ENCODE measurements at regions not wholly inside any gene's neighbourhood (a gene's known extent, or its start where the extent isn't known, plus 50 kb on each side); places are given as distances from the start of the nearest gene placed in this dataset.

- Mint-ChIP-seq H3K27me3 (peaks cover 12% of the 10 kb centered on the region), H3K4me3 (no peak overlapping the region), H3K4me1 (no peaks in the 10 kb centered on the region), H3K27ac (no peak overlapping the region), H3K36me3 (ENCODE audit: low read depth) (no peaks in the 10 kb centered on the region), H3K9me3 (no peaks in the 10 kb centered on the region)
- POLR2A ChIA-PET, result no interaction called here
- no peak for DNase-seq
- CTCF ChIA-PET, result interaction anchor here (0.9 kb wide), 1 partner anchor 24 kb away, joined by 3 read pairs; no protein-coding TSS in a partner anchor
Observed at GRCh38 chr17:68718465-68718864, 117.3 kb upstream of the FAM20A start.

GRCh38 chr17:68714676-68715075 lies 113.5 kb upstream of the FAM20A start:
- DNase-seq, result no peak
- Mint-ChIP-seq H3K9me3 (no peaks in the 10 kb centered on the region), H3K27me3 (peaks cover 25% of the 10 kb centered on the region), H3K36me3 (ENCODE audit: low read depth) (no peaks in the 10 kb centered on the region), H3K4me1 (no peaks in the 10 kb centered on the region), H3K27ac (no peak overlapping the region), H3K4me3 (no peak overlapping the region)
- ChIA-PET POLR2A (no interaction called here), CTCF (no interaction called here)

GRCh38 chr17:68711858-68712257 lies 110.7 kb upstream of the FAM20A start:
- Mint-ChIP-seq H3K27ac (no peak overlapping the region), H3K4me3 (no peak overlapping the region), H3K27me3 (peaks cover 25% of the 10 kb centered on the region), H3K9me3 (no peaks in the 10 kb centered on the region), H3K4me1 (no peaks in the 10 kb centered on the region), H3K36me3 (ENCODE audit: low read depth) (no peaks in the 10 kb centered on the region)
- POLR2A ChIA-PET, result no interaction called here
- CTCF ChIA-PET, result no interaction called here
- DNase-seq, result no peak

- H3K9me3 Mint-ChIP-seq, result no peaks in the 10 kb centered on the region
- DNase-seq, result no peak
- H3K27ac Mint-ChIP-seq, result no peak overlapping the region
Observed at GRCh38 chr17:68710976-68711375, 109.8 kb upstream of the FAM20A start.

GRCh38 chr17:68710035-68710780 lies 109.0 kb upstream of the FAM20A start:
- Mint-ChIP-seq H3K4me3 (no peak overlapping the region), H3K4me1 (no peaks in the 10 kb centered on the region), H3K9me3 (no peaks in the 10 kb centered on the region), H3K27me3 (peaks cover 15% of the 10 kb centered on the region), H3K27ac (no peak overlapping the region), H3K36me3 (ENCODE audit: low read depth) (no peaks in the 10 kb centered on the region)
- DNase-seq, result no peak
- ChIA-PET POLR2A (interaction anchor here (0.6 kb wide), 1 partner anchor 758 kb away, joined by 3 read pairs; no protein-coding TSS in a partner anchor), CTCF (no interaction called here)

More at GRCh38 chr17:68710976-68711375, 109.8 kb upstream of the FAM20A start:
- peaks cover 17% of the 10 kb centered on the region for H3K27me3 Mint-ChIP-seq
- no peaks in the 10 kb centered on the region for H3K4me1 Mint-ChIP-seq
- POLR2A ChIA-PET, result no interaction called here
- no peak overlapping the region for H3K4me3 Mint-ChIP-seq
- CTCF ChIA-PET, result no interaction called here
- no peaks in the 10 kb centered on the region for H3K36me3 Mint-ChIP-seq (ENCODE audit: low read depth)

- Mint-ChIP-seq H3K4me1 (no peaks in the 10 kb centered on the region), H3K36me3 (ENCODE audit: low read depth) (no peaks in the 10 kb centered on the region), H3K9me3 (no peaks in the 10 kb centered on the region), H3K4me3 (no peak overlapping the region), H3K27ac (no peak overlapping the region), H3K27me3 (peaks cover 15% of the 10 kb centered on the region)
- ChIA-PET CTCF (no interaction called here), POLR2A (no interaction called here)
- DNase-seq, result no peak
Observed at GRCh38 chr17:68709461-68709860, 108.3 kb upstream of the FAM20A start.

GRCh38 chr17:68707031-68707430 lies 105.9 kb upstream of the FAM20A start:
- H3K27me3 Mint-ChIP-seq, result peaks cover 12% of the 10 kb centered on the region
- no peaks in the 10 kb centered on the region for H3K36me3 Mint-ChIP-seq (ENCODE audit: low read depth)
- no peak for DNase-seq
- H3K9me3 Mint-ChIP-seq, result no peaks in the 10 kb centered on the region
- H3K27ac Mint-ChIP-seq, result no peak overlapping the region
- H3K4me1 Mint-ChIP-seq, result no peaks in the 10 kb centered on the region
- CTCF ChIA-PET, result interaction anchor here (1.3 kb wide), 1 partner anchor 9 kb away, joined by 3 read pairs; no protein-coding TSS in a partner anchor
- POLR2A ChIA-PET, result no interaction called here
- no peak overlapping the region for H3K4me3 Mint-ChIP-seq

GRCh38 chr17:68706356-68706920 lies 105.3 kb upstream of the FAM20A start:
- CTCF ChIA-PET, result interaction anchor here (1.3 kb wide), 1 partner anchor 9 kb away, joined by 3 read pairs; no protein-coding TSS in a partner anchor

GRCh38 chr17:68705714-68706076 lies 104.5 kb upstream of the FAM20A start:
- no peak for DNase-seq
- Mint-ChIP-seq H3K4me3 (no peak overlapping the region), H3K4me1 (no peaks in the 10 kb centered on the region), H3K36me3 (ENCODE audit: low read depth) (no peaks in the 10 kb centered on the region), H3K27me3 (peaks cover 2% of the 10 kb centered on the region), H3K27ac (no peak overlapping the region), H3K9me3 (no peaks in the 10 kb centered on the region)
- POLR2A ChIA-PET, result no interaction called here
- CTCF ChIA-PET, result interaction anchor here (1.2 kb wide), 1 partner anchor 10 kb away, joined by 3 read pairs; no protein-coding TSS in a partner anchor

More at GRCh38 chr17:68706356-68706920, 105.3 kb upstream of the FAM20A start:
- POLR2A ChIA-PET, result no interaction called here
- DNase-seq, result no peak
- H3K27me3 Mint-ChIP-seq, result peaks cover 6% of the 10 kb centered on the region
- no peaks in the 10 kb centered on the region for H3K4me1 Mint-ChIP-seq
- no peaks in the 10 kb centered on the region for H3K9me3 Mint-ChIP-seq
- H3K36me3 Mint-ChIP-seq (ENCODE audit: low read depth), result no peaks in the 10 kb centered on the region
- no peak overlapping the region for H3K4me3 Mint-ChIP-seq
- H3K27ac Mint-ChIP-seq, result no peak overlapping the region

GRCh38 chr17:68704871-68705713 lies 103.9 kb upstream of the FAM20A start:
- Mint-ChIP-seq H3K27me3 (peaks cover 2% of the 10 kb centered on the region), H3K36me3 (ENCODE audit: low read depth) (no peaks in the 10 kb centered on the region), H3K4me1 (no peaks in the 10 kb centered on the region), H3K27ac (no peak overlapping the region), H3K4me3 (no peak overlapping the region), H3K9me3 (no peaks in the 10 kb centered on the region)
- CTCF ChIA-PET, result interaction anchor here (1.1 to 1.2 kb wide), 2 partner anchors 10 to 41 kb away, joined by 3 read pairs; no protein-coding TSS in a partner anchor
- POLR2A ChIA-PET, result no interaction called here
- DNase-seq, result no peak

GRCh38 chr17:68701046-68701445 lies 99.9 kb upstream of the FAM20A start:
- no peak overlapping the region for H3K4me3 Mint-ChIP-seq
- POLR2A ChIA-PET, result no interaction called here
- CTCF ChIA-PET, result no interaction called here
- no peaks in the 10 kb centered on the region for H3K36me3 Mint-ChIP-seq (ENCODE audit: low read depth)
- no peak for DNase-seq
- H3K27me3 Mint-ChIP-seq, result peaks cover 1% of the 10 kb centered on the region
- no peak overlapping the region for H3K27ac Mint-ChIP-seq
- H3K4me1 Mint-ChIP-seq, result no peaks in the 10 kb centered on the region
- no peaks in the 10 kb centered on the region for H3K9me3 Mint-ChIP-seq

GRCh38 chr17:68700421-68700820 lies 99.3 kb upstream of the FAM20A start:
- no peaks in the 10 kb centered on the region for H3K4me1 Mint-ChIP-seq
- H3K9me3 Mint-ChIP-seq, result no peaks in the 10 kb centered on the region
- DNase-seq, result no peak
- ChIA-PET POLR2A (no interaction called here), CTCF (no interaction called here)
- no peak overlapping the region for H3K27ac Mint-ChIP-seq
- H3K27me3 Mint-ChIP-seq, result peaks cover 1% of the 10 kb centered on the region
- no peaks in the 10 kb centered on the region for H3K36me3 Mint-ChIP-seq (ENCODE audit: low read depth)
- no peak overlapping the region for H3K4me3 Mint-ChIP-seq

- no peaks in the 10 kb centered on the region for H3K4me1 Mint-ChIP-seq
- ChIA-PET CTCF (no interaction called here), POLR2A (no interaction called here)
- no peak overlapping the region for H3K27ac Mint-ChIP-seq
- no peak for DNase-seq
- peaks cover 1% of the 10 kb centered on the region for H3K27me3 Mint-ChIP-seq
- no peaks in the 10 kb centered on the region for H3K9me3 Mint-ChIP-seq
- no peaks in the 10 kb centered on the region for H3K36me3 Mint-ChIP-seq (ENCODE audit: low read depth)
- no peak overlapping the region for H3K4me3 Mint-ChIP-seq
Observed at GRCh38 chr17:68699936-68700335, 98.8 kb upstream of the FAM20A start.

Data from activated CD4-positive, alpha-beta T cell treated with anti-CD3 and anti-CD28 coated beads, Interleukin-2, amount 10 ng/mL, durations not matched to agents 7 days and 5 days (primary cell).